GM12878 (cell line): ENCODE measurements at regions not wholly inside any gene's neighbourhood (a gene's known extent, or its start where the extent isn't known, plus 50 kb on each side); places are given as distances from the start of the nearest gene placed in this dataset.

Experiments
- ATAC-seq: fragments of 200-7000 bp; cut with Tn5 transposase; 3 replicates; pipeline ENCODE4 v1.9.1; 2020; ENCODE audit warnings: mild to moderate bottlenecking, moderate library complexity
- BruUV-seq: library from RNA; stranded (reverse); fragments of 400-500 nt; replicated peaks from 2 replicates; lab custom pipeline; 2021; lab: Mats Ljungman, UMichigan
- CTCF ChIA-PET: fragments of 300-600 bp; sonication (Branson Sonifier 250); formaldehyde crosslinking; extraction: SDS; loops from one replicate; lab custom pipeline; 2021; ENCODE audit warnings: inconsistent platforms; lab: Yijun Ruan, JAX
- POLR2A ChIA-PET: fragments of 350-600 bp; formaldehyde crosslinking; extraction: SDS; loops from one replicate; lab custom pipeline; 2021; ENCODE audit warnings: inconsistent platforms; lab: Charles Lee
- RAD21 ChIA-PET: fragments of 300-600 bp; sonication (Branson Sonifier 250); formaldehyde crosslinking; loops from one replicate; lab custom pipeline; 2023; ENCODE audit warnings: antibody characterized with exemption; ENCODE audit not compliant: unreplicated experiment; lab: Charles Lee
- SMC1A ChIA-PET: fragments of 300-600 bp; sonication (Branson Sonifier 250); formaldehyde crosslinking; loops from one replicate; lab custom pipeline; 2023; ENCODE audit not compliant: unreplicated experiment, uncharacterized antibody; lab: Charles Lee
- DNase-seq: peaks from one replicate; pipeline ENCODE4 v3.0.0-alpha.2; 2011; ENCODE audit warnings: low read depth, low spot score
- FAIRE-seq: peaks from 3 replicates; lab custom pipeline; 2011; peaks lifted over from hg19 to GRCh38; lab: Jason Lieb, UNC
- H2AFZ ChIP-seq: 2 replicates; pipeline ENCODE4 v1.6.0; 2011; ENCODE audit warnings: low read depth, low read length, control low read depth; ENCODE audit not compliant: control insufficient read depth
- H3K27ac ChIP-seq: 2 replicates; pipeline ENCODE4 v1.5.1; 2011; ENCODE audit warnings: control low read depth; ENCODE audit not compliant: control insufficient read depth, insufficient read depth
- H3K27me3 ChIP-seq, 2 experiments: replicated peaks in 1 of 2; 2 replicates each; pipeline versions ENCODE4 v1.6.0 to v1.6.1; 2011; ENCODE audit warnings: low read length in 1 of 2; ENCODE audit not compliant: control insufficient read depth in 2 of 2, insufficient read depth in 2 of 2
- H3K36me3 ChIP-seq, 2 experiments: 2 replicates each; pipeline ENCODE4 v1.5.1; 2011; ENCODE audit warnings: low read length in 1 of 2; ENCODE audit not compliant: control insufficient read depth in 2 of 2, insufficient read depth in 2 of 2
- H3K4me1 ChIP-seq: 2 replicates; pipeline ENCODE4 v1.6.1; 2011; ENCODE audit warnings: mild to moderate bottlenecking, low read length, moderate library complexity, mixed read lengths; ENCODE audit not compliant: control insufficient read depth, insufficient read depth
- H3K4me2 ChIP-seq: 2 replicates; pipeline ENCODE4 v1.6.0; 2011; ENCODE audit warnings: control low read depth; ENCODE audit not compliant: control insufficient read depth, insufficient read depth
- H3K4me3 ChIP-seq: fragments of 200-600 bp; sonication (generic); 2 replicates; pipeline ENCODE4 v1.5.1; 2016
- H3K79me2 ChIP-seq: 2 replicates; pipeline ENCODE4 v1.6.0; 2011; ENCODE audit warnings: low read length; ENCODE audit not compliant: control insufficient read depth, insufficient read depth
- H3K9ac ChIP-seq: 2 replicates; pipeline ENCODE4 v1.8.0; 2011; ENCODE audit warnings: low read length, control low read depth, mixed read lengths; ENCODE audit not compliant: control insufficient read depth, insufficient read depth
- H3K9me3 ChIP-seq: replicated peaks from 3 replicates; pipeline ENCODE4 v1.5.1; 2011; ENCODE audit warnings: mild to moderate bottlenecking, low read length; ENCODE audit not compliant: control insufficient read depth, insufficient read depth
- H4K20me1 ChIP-seq: 2 replicates; pipeline ENCODE4 v1.6.0; 2011; ENCODE audit not compliant: control insufficient read depth, insufficient read depth
- BCL11A ChIP-seq: IDR thresholded peaks from 2 replicates; pipeline ENCODE4 v1.6.1; 2011; ENCODE audit warnings: low read depth, low read length
- CUX1 ChIP-seq: IDR thresholded peaks from 2 replicates; pipeline ENCODE4 v1.6.1; 2012; ENCODE audit warnings: improper control_type of control experiment, low read depth, low read length; ENCODE audit not compliant: insufficient replicate concordance
- EZH2 ChIP-seq: IDR thresholded peaks from 2 replicates; pipeline ENCODE4 v1.6.1; 2012; ENCODE audit warnings: low read depth, mild to moderate bottlenecking, control low read depth, inconsistent platforms, low read length, borderline replicate concordance; ENCODE audit not compliant: control insufficient read depth
- FOXK2 ChIP-seq: fragments of 450-650 bp; IDR thresholded peaks from 2 replicates; pipeline ENCODE4 v1.6.1; 2017; ENCODE audit warnings: mild to moderate bottlenecking, moderate library complexity
- NFIC ChIP-seq: IDR thresholded peaks from 2 replicates; pipeline ENCODE4 v1.6.1; 2012; ENCODE audit warnings: low read depth, mild to moderate bottlenecking, inconsistent platforms, low read length, moderate library complexity
- RELA ChIP-seq: fragments of 450-650 bp; IDR thresholded peaks from 2 replicates; pipeline ENCODE4 v1.8.0; 2014; ENCODE audit warnings: borderline replicate concordance; ENCODE audit not compliant: partially characterized antibody
- RFX5 ChIP-seq: IDR thresholded peaks from 2 replicates; pipeline ENCODE4 v1.6.1; 2011; ENCODE audit warnings: low read depth, low read length, improper control_type of control experiment
- SMAD1 ChIP-seq: fragments of 450-650 bp; IDR thresholded peaks from 2 replicates; pipeline ENCODE4 v1.6.1; 2018; ENCODE audit warnings: mild to moderate bottlenecking, low read depth; ENCODE audit not compliant: partially characterized antibody
- SUPT20H ChIP-seq: IDR thresholded peaks from 2 replicates; pipeline ENCODE4 v1.6.1; 2011; ENCODE audit warnings: low read depth, mild to moderate bottlenecking, low read length, moderate library complexity, borderline replicate concordance; ENCODE audit not compliant: control insufficient read depth
- TARDBP ChIP-seq: IDR thresholded peaks from 2 replicates; pipeline ENCODE4 v1.6.1; 2016; ENCODE audit warnings: borderline replicate concordance
- WRNIP1 ChIP-seq: IDR thresholded peaks from 2 replicates; pipeline ENCODE4 v1.6.1; 2011; ENCODE audit warnings: low read depth, low read length, improper control_type of control experiment, borderline replicate concordance
- YBX1 ChIP-seq: fragments of 450-650 bp; IDR thresholded peaks from 2 replicates; pipeline ENCODE4 v1.6.1; 2016; ENCODE audit warnings: antibody characterized with exemption
- ZNF24 ChIP-seq: fragments of 450-650 bp; IDR thresholded peaks from 2 replicates; pipeline ENCODE4 v1.6.1; 2017; ENCODE audit warnings: antibody characterized with exemption, mild to moderate bottlenecking
- ZNF384 ChIP-seq: IDR thresholded peaks from 2 replicates; pipeline ENCODE4 v1.6.1; 2012; ENCODE audit warnings: low read depth, mild to moderate bottlenecking, low read length, improper control_type of control experiment, borderline replicate concordance
- ZZZ3 ChIP-seq: IDR thresholded peaks from 2 replicates; pipeline ENCODE4 v1.6.1; 2011; ENCODE audit warnings: low read depth; ENCODE audit not compliant: control insufficient read depth, insufficient read length
- WGBS: methylation state at CpG from one replicate; pipeline ENCODE4 v1.1.6; 2016; ENCODE audit warnings: low lambda C conversion rate; ENCODE audit not compliant: insufficient replicate concordance, insufficient coverage; ENCODE audit errors: missing lambda C conversion rate; 5-methylcytosine and 5-hydroxymethylcytosine counted together
- in situ Hi-C: fragments of 300-500 bp; cut with MboI; formaldehyde crosslinking; loops from 9 replicates; pipeline ENCODE4 v1.14.3; 2018; ENCODE audit warnings: mixed read lengths
- intact Hi-C: fragments of 100-400 bp; cut with micrococcal nuclease; formaldehyde crosslinking; loops from one replicate; pipeline ENCODE4 v1.14.2; 2022; ENCODE audit not compliant: unreplicated experiment
- TF ChIP-seq, protein P1 (sequence below): fragments of 450-650 bp; IDR thresholded peaks from 2 replicates; pipeline ENCODE4 v1.6.1; 2014; ENCODE audit warnings: mild to moderate bottlenecking
- TF ChIP-seq, protein P2 (sequence below): IDR thresholded peaks from 2 replicates; pipeline ENCODE4 v1.6.1; 2011; ENCODE audit warnings: low read depth, low read length, improper control_type of control experiment, borderline replicate concordance

GRCh38 chr1:222916100-222916499 is 101.3 kb downstream of the DISP1 start:
- no TSS peak for BruUV-seq
- 14% methylated on average over 3 of the region's 3 CpGs for WGBS
- in situ Hi-C loops (no loop called here), intact Hi-C loops (no loop called here)
- Histone ChIP-seq H2AFZ (no peak overlapping the region), H3K36me3 (no peaks in the 10 kb centered on the region)
- POLR2A ChIA-PET = no interaction called here
- CTCF ChIA-PET = no interaction called here
- no peak for TF ChIP-seq BCL11A
- TF ChIP-seq NFIC = no peak
- TF ChIP-seq ZNF24 = no peak
- no peak for TF ChIP-seq RFX5
- no peak for TF ChIP-seq YBX1
- TF ChIP-seq EZH2 = no peak
- no peak for TF ChIP-seq TARDBP
- no peak for TF ChIP-seq SMAD1
- TF ChIP-seq WRNIP1 = no peak
- TF ChIP-seq ZNF384 = no peak
- TF ChIP-seq ZZZ3 = no peak
- no peak for TF ChIP-seq FOXK2
- TF ChIP-seq, protein P1, sequence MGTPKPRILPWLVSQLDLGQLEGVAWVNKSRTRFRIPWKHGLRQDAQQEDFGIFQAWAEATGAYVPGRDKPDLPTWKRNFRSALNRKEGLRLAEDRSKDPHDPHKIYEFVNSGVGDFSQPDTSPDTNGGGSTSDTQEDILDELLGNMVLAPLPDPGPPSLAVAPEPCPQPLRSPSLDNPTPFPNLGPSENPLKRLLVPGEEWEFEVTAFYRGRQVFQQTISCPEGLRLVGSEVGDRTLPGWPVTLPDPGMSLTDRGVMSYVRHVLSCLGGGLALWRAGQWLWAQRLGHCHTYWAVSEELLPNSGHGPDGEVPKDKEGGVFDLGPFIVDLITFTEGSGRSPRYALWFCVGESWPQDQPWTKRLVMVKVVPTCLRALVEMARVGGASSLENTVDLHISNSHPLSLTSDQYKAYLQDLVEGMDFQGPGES = no peak
- no peak for TF ChIP-seq RELA
- TF ChIP-seq, protein P2, sequence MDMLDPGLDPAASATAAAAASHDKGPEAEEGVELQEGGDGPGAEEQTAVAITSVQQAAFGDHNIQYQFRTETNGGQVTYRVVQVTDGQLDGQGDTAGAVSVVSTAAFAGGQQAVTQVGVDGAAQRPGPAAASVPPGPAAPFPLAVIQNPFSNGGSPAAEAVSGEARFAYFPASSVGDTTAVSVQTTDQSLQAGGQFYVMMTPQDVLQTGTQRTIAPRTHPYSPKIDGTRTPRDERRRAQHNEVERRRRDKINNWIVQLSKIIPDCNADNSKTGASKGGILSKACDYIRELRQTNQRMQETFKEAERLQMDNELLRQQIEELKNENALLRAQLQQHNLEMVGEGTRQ = no peak
- no peak for TF ChIP-seq SUPT20H
- TF ChIP-seq CUX1 = no peak
- TF ChIP-seq, all 136 proteins: peak for 0
- Histone ChIP-seq H3K4me2 (no peak overlapping the region), H3K9me3 (no peaks in the 10 kb centered on the region; the same call in 1 of the 3 replicates), H4K20me1 (no peaks in the 10 kb centered on the region), H3K79me2 (no peaks in the 10 kb centered on the region), H3K4me1 (no peaks in the 10 kb centered on the region), H3K9ac (no peak overlapping the region), H3K4me3 (no peak overlapping the region), H3K27ac (no peak overlapping the region), H3K27me3 (no peaks in the 10 kb centered on the region)
- RAD21 ChIA-PET = no interaction called here
- FAIRE-seq = no peak
- SMC1A ChIA-PET = no interaction called here
- no peak for ATAC-seq
- no peak for DNase-seq
